Astrocyte of the spinal cord (primary cell): ENCODE measurements at regions not wholly inside any gene's neighbourhood (a gene's known extent, or its start where the extent isn't known, plus 50 kb on each side); places are given as distances from the start of the nearest gene placed in this dataset.

ENCODE experiments used
- DNase-seq: peaks from one replicate; pipeline ENCODE4 v3.0.0; 2011; ENCODE audit warnings: low read depth, low spot score
- H3K4me3 ChIP-seq: 2 replicates; pipeline ENCODE4 v1.5.1; 2011; ENCODE audit warnings: low read depth, mild to moderate bottlenecking, low read length, moderate library complexity
- in situ Hi-C: cut with HindIII; loops from 2 replicates; pipeline ENCODE4 v1.10.0; 2017; ENCODE audit warnings: low sequenced_read_pairs
- TF ChIP-seq, protein P1 (sequence below): IDR thresholded peaks from 2 replicates; pipeline ENCODE4 v1.5.1; 2012; ENCODE audit warnings: low read depth, mild to moderate bottlenecking, low read length, inconsistent platforms

DNA sequence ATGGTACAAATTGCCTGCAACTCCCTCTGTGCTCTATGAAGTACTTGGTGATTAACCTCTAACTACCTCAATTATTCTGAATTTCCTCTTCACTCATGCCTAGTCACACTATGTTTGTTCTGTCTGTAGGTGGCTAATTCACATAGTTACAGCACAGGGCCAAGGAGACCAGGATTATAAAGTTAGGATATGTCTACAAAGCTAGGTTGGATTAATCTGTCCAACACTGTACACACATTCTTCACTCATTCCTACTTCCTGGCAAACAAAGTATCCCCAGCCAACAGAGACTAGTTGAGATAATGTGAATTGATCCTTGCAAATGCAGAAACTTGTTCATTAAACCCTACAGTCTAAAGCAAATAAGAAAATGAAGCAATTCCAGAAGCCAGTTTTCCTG is 269.8 kb downstream of the HACE1 start:
- H3K4me3 ChIP-seq: no peak overlapping the region
- DNase-seq: no peak
- in situ Hi-C loops: no loop called here
- TF ChIP-seq, protein P1, sequence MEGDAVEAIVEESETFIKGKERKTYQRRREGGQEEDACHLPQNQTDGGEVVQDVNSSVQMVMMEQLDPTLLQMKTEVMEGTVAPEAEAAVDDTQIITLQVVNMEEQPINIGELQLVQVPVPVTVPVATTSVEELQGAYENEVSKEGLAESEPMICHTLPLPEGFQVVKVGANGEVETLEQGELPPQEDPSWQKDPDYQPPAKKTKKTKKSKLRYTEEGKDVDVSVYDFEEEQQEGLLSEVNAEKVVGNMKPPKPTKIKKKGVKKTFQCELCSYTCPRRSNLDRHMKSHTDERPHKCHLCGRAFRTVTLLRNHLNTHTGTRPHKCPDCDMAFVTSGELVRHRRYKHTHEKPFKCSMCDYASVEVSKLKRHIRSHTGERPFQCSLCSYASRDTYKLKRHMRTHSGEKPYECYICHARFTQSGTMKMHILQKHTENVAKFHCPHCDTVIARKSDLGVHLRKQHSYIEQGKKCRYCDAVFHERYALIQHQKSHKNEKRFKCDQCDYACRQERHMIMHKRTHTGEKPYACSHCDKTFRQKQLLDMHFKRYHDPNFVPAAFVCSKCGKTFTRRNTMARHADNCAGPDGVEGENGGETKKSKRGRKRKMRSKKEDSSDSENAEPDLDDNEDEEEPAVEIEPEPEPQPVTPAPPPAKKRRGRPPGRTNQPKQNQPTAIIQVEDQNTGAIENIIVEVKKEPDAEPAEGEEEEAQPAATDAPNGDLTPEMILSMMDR: no peak

GRCh38 chr6:104585646-104586045 is 274.1 kb downstream of the HACE1 start:
- TF ChIP-seq, protein P1: no peak
- no peak overlapping the region for H3K4me3 ChIP-seq
- in situ Hi-C loops: no loop called here
- DNase-seq: no peak

- peak; percentile 2 for DNase-seq
- H3K4me3 ChIP-seq: no peak overlapping the region
- in situ Hi-C loops: no loop called here
- TF ChIP-seq, protein P1: no peak
Measured at GRCh38 chr6:104580452-104580851, 279.3 kb downstream of the HACE1 start.

- TF ChIP-seq, protein P1: no peak
- no peak for DNase-seq
- in situ Hi-C loops: no loop called here
- H3K4me3 ChIP-seq: no peak overlapping the region
Measured at GRCh38 chr6:104579310-104579863, 280.3 kb downstream of the HACE1 start.

- in situ Hi-C loops: no loop called here
- no peak for DNase-seq
- TF ChIP-seq, protein P1: no peak
- no peak overlapping the region for H3K4me3 ChIP-seq
Measured at GRCh38 chr6:104575536-104575935, 284.2 kb downstream of the HACE1 start.

GRCh38 chr6:104574135-104574750 is 285.5 kb downstream of the HACE1 start:
- in situ Hi-C loops: no loop called here
- H3K4me3 ChIP-seq: no peak overlapping the region
- DNase-seq: no peak
- TF ChIP-seq, protein P1: no peak

GRCh38 chr6:104573350-104573749 is 286.4 kb downstream of the HACE1 start:
- TF ChIP-seq, protein P1: no peak
- in situ Hi-C loops: no loop called here
- H3K4me3 ChIP-seq: no peak overlapping the region
- DNase-seq: no peak
